ENCODE measurements at regions not wholly inside any gene's neighbourhood (a gene's known extent, or its start where the extent isn't known, plus 50 kb on each side); places are given as distances from the start of the nearest gene placed in this dataset.
"Not testable (repeated sequence)": the region's sequence is repeated elsewhere in the genome, so short reads cannot be mapped to it uniquely, and the experiment has no call there.

DNA sequence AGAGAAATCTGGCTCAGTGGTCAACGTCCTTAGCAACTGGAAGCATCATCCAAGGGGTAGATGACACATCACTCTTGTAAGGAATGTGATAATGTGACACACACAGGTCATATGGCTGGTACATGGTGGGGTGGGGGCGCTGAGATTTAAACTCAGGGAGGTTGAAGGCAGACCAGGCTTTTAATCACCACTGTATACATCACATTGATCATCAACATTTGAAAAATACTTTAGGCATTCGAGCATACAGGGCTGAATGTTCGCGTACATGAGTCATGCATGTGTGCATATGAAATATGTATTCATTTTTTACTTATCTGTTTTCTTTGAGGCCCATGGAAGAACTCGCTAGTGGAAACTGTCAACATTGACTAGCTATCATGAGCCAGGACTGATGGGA is 976.4 kb downstream of the VRK1 start:
- DNase-seq, result no peak

- DNase-seq, result no peak
These were observed 979.8 kb downstream of the VRK1 start for GRCh38 chr14:97776890-97777558.

DNA sequence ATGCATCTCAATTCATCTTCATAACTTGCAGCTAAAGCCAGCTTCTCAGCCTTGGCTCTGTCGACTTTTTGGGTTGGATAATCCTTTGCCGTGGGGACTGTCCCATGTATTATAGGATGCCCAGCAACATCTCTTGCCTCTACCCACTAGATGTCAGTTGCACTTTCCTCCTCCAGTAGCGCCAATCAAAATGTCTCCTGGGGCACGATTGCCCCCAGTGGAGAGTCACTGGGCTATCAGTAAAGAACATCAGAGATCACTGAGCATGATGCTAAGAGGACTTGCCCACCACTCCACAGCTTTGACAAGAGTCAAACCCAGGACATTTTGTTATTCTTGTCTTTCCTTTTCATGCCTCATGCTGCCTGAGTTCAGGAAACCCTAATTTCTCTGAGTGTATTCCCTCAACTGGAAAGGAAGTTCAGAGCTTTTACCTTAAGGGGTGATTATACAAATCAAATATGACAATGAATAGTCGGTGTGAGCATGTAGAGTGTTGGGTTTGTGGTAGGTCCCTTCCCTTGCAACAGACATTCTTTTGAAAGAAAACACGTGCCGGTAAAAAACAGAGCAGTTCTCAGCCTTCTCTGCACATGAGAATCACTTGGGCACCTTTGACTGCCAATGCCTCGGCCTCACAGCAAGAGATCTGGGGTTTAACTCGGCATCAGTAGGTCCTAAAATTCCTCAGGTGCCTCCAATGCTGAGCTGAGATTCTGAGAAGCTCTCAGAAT is 980.6 kb downstream of the VRK1 start:
- no peak for DNase-seq

DNA sequence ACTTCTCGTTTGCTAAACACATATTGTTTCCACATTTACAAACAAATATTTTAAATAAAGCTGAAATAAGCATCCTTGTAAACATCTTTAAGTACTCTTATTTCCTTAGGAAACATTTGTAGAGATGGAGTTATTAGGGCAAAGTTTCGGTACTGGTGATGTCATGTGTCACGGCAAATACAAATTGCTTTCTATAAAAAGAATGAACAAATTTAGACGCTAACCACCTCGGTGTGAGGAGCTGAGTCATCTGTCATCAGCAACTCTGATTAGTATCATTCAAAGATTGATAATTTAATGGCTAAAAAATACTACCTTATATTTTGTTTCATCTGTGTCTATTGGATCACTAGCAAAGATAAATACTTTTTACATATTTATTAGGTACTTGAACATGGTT is 982.0 kb downstream of the VRK1 start:
- DNase-seq, result no peak

- no peak for DNase-seq
These were observed 983.6 kb downstream of the VRK1 start for GRCh38 chr14:97780804-97781203.

- DNase-seq, result no peak
These were observed 984.8 kb downstream of the VRK1 start for GRCh38 chr14:97781961-97782360.

GRCh38 chr14:97782871-97783414 is 985.8 kb downstream of the VRK1 start:
- no peak for DNase-seq

DNA sequence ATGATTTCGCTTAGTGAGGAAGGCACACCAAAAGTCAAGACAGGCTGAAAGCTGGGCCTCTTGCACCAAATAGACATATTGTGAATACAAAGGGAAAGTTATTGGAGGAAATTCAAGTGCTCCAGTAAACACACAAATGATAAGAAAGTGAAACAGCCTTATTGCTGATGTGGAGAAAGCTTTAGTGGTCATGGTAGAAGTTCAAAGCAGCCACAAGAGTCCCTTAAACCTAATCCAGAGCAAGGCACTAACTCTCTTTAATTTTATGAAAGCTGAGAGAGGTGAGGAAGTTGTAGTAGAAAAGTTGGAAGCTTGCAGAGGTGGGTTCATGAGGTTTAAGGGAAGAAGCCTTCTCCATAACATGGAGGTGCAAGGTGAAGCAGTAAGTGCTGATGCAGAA is 988.3 kb downstream of the VRK1 start:
- no peak for DNase-seq

- no peak for DNase-seq
These were observed 991.2 kb downstream of the VRK1 start for GRCh38 chr14:97788364-97788763.

DNA sequence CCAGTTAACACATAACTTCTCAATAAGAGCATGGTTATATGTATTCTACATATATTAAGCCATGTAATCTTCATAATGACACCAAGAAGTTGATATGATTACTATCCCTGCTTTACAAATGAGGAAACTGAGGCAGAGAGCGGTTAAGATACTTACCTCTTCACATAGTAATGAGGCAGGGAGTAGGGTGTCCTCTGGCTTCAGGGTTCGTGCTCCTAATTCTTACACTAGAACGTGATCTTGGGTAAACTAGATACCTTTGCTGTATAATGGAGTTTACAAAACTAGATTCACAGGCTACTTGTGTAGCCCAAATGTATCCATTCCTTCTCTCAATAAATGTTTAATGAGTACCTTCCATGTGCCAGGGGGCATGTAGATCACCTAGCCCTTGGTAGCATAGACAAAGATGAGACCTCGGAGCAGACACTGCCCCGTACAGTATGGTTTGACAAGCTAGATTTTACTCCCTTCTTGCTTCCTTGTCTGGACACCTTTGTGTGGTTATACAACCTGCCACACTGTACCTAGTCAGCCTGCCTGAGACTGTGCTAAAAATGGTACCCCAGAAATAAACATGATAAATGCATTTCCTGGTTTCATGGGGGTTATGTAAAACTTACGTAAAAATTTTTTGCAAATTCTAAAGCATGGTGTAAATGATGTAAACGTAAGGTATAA is 991.8 kb downstream of the VRK1 start:
- DNase-seq, result no peak

DNA sequence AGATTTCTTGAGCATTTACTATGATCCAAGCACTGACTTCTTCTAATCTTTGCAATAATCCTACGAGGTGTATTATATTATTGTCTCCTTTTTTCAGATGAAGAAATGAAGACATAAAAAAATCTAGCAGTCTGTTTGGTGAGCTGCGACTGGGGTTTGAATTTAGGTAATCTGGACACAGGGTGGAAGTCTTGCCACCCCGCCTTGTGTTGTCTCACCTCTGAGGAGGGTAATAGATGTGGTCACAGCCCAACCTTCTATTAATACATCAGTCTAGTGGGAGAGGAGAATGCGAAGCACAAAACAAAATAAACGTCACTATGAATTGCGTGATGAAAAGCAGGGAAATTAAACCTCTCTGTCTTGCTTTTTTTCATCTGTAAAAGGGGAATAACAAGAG is 993.9 kb downstream of the VRK1 start:
- no peak for DNase-seq

GRCh38 chr14:97791906-97792305 is 994.7 kb downstream of the VRK1 start:
- DNase-seq, result no peak

GRCh38 chr14:97796511-97796910 is 999.3 kb downstream of the VRK1 start:
- DNase-seq, result no peak

- DNase-seq, result no peak
These were observed 1001.0 kb downstream of the VRK1 start for GRCh38 chr14:97798176-97798575.

DNA sequence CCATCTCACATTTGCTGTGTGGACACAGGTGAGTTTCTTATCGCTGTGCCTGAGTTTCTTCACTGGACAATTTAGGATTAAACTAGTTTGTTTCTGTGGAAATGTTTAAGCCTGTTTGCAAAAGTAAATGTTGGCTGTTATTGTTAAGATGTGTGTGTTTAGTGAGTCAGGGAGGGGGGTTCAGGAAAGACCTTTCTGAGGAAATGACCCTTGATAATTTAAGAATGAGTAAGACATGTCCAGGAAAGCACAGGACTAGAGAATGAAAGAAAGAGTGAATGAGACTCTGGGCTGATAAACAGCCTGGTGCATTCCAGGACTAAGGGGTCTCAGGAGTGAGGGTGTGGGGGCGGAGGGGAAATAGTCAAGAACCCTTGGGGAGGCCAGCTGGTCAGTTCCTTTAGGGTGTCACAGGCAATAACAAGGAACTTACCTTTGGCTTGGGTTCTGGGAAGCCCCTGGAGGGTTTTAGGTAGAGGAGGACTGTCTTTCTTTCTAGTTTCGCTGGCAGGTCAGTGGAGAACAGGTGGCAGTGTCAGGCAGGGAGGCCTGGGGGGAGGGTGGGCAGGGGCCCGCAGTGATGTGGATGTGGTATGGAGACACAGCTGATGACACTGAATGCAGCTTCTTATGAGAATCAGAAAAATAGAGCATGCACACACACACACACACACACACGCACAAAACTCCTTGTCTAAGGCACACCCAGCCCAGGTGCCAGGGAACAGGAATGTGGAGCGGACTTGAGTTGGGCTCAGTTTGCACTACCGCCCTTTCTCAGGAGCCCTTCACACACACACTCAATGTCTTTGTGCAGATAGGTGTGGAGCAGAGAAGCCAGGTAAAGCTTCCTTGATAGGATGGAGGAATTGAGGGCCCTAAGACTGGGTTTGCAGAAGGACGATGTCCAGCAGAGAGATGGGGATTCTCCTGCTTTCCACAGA is 1005.5 kb downstream of the VRK1 start:
- DNase-seq, result no peak

GRCh38 chr14:97804056-97804455 is 1006.9 kb downstream of the VRK1 start:
- no peak for DNase-seq

GRCh38 chr14:97806891-97807290 is 1009.7 kb downstream of the VRK1 start:
- no peak for DNase-seq

GRCh38 chr14:97808541-97808940 is 1011.4 kb downstream of the VRK1 start:
- not testable (repeated sequence) for DNase-seq

DNA sequence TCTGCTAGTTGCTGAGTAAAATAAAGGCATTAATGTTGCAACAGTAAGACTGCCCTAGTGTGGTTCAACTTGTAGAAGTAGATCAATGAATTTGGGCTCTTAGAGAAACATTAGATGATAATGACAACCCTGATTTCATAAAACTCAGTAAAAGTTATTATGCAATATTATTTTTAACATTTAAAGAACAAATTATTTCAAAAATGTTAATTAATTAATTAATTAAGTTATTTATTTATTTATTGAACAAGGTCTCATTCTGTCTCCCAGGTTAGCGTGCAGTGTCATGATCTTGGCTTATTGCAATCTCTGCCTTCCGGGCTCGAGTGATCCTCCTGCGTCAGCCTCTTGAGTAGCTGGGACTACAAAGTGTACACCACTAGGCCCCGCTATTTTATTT is 1016.4 kb downstream of the VRK1 start:
- DNase-seq, result no peak

DNA sequence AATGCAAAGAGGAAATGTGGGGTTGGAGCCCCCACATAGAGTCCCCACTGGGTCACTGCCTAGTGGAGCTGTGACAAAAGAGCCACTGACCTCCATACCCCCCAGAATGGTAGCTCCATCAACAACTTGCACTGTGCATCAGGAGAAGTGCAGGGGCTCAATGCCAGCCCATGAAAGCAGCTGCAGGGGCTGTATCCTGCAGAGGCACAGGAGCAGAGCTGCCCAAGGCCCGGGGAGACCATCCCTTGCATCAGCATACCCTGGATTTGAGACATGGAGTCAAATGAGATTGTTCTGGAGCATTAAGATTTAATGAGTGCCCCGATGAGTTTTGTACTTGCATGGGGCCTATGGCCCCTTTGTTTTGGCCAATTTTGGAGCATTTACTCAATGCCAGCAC is 1023.6 kb downstream of the VRK1 start:
- no peak for DNase-seq

GRCh38 chr14:97824218-97824617 is 1027.0 kb downstream of the VRK1 start:
- no peak for DNase-seq

DNA sequence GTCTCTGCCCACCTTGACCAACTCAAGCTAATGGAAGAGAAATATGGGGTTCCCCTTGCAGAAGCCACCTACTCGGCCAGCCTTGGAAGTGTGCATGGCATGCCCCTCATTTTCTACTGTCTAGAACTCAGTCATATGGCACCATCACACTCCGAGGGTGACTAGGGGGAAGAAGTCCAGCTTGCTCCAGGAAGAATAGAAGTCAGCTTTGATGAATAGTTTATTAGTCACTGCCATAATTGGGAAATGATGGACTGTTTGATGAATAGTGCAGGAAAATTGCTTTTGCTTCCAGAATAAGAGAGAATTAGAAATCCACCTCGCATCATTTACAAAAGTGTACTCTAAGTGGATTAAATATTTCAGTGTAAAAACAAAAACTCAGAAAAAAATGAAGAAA is 1030.6 kb downstream of the VRK1 start:
- DNase-seq, result no peak

- no peak for DNase-seq
These were observed 1035.6 kb downstream of the VRK1 start for GRCh38 chr14:97832776-97833175.

Measured in DMS53 (cell line).